GM19043 (cell line): ENCODE measurements at regions not wholly inside any gene's neighbourhood (a gene's known extent, or its start where the extent isn't known, plus 50 kb on each side); places are given as distances from the start of the nearest gene placed in this dataset.

Experiments
- ATAC-seq: cut with Tn5 transposase; IDR thresholded peaks from one replicate; pipeline ENCODE4 v1.9.1; 2021; ENCODE audit warnings: low read depth; ENCODE audit not compliant: unreplicated experiment

DNA sequence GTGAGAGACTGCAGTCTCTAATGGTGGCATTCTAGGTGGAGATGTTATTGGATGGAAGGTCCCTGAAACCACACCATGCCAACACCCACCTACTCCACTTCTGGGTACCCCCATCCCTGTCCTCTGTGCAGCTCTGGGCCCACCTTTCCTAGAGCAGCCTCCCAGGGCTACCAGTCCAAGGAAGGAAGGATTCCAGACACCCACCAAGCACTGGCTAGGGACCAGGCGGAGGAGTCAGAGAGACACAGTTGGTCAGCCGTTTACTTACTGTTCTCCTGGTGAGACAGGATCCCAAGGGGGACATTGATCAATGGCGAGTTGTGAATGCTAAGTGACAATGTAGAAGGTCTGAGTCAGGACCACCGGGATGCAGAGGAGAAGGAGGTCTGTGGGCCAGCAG is 151.6 kb downstream of the TTC32 start:
- no peak for ATAC-seq

DNA sequence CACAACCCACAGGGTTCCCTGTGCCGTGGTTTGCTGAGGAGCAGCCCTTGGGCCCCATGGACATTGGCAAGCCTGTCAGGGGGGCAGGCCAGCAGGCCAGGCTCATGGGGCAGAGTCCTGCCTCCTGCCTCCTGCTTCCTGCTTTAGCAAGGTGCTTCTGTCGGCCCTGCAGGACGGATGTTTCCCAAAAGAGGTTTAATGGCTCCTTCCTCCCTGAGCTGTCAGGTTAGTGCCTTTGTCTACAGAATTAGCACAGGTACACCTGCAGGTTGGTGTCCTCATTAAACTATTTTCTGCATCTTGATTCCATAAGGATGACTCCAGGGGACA is 152.3 kb downstream of the TTC32 start:
- ATAC-seq, result no peak

DNA sequence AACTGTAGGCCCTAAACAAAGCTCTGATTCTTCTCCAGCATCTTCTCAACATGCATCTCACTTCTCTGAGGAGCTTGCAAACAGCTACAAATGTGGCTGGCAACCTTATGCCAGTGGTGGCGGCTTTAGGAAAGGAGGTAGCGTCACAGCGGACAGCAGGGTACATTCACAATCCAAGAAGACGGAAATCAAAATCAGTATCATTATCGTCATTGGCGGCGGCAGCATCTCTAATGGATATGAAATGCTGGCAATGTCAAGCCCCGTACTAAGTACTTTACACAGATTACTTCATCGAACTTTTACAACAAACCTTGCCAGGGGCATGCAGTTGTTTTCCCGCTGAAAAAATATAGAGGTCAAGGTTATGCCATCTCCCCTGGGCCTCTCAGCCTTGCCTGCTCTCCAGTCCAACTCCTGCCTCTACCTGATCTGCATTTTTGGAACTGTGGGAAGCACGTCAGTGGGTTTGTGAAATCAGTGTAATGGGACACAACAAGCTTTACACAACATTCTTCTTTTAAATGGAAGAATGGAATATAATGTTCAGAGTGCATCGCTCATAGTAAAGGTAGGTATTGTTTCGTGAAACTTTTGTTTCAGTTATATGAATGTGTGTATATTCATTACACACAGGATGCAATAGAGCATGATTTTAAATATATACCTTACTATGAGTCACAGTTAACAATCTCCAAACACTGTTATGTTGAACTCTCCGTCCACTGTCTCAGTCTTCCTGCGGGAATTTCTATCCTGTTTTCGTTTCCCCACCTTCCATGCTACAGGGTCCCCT is 152.9 kb downstream of the TTC32 start:
- ATAC-seq, result no peak

DNA sequence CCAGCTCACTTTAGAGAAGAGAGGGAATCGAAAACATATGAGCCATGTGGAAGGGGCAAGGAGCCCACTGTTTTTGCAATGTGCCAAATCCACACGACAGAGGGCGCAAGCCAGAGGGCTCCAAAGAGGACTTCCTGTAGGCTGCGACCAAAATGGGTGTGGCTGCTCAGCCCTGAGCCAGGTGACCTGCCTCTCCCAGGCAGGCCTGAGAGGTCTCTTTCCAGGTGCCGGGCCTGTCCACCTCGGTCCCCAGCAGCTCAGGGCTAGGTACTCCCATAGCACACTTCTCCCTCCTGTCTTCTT is 153.8 kb downstream of the TTC32 start:
- ATAC-seq, result no peak

DNA sequence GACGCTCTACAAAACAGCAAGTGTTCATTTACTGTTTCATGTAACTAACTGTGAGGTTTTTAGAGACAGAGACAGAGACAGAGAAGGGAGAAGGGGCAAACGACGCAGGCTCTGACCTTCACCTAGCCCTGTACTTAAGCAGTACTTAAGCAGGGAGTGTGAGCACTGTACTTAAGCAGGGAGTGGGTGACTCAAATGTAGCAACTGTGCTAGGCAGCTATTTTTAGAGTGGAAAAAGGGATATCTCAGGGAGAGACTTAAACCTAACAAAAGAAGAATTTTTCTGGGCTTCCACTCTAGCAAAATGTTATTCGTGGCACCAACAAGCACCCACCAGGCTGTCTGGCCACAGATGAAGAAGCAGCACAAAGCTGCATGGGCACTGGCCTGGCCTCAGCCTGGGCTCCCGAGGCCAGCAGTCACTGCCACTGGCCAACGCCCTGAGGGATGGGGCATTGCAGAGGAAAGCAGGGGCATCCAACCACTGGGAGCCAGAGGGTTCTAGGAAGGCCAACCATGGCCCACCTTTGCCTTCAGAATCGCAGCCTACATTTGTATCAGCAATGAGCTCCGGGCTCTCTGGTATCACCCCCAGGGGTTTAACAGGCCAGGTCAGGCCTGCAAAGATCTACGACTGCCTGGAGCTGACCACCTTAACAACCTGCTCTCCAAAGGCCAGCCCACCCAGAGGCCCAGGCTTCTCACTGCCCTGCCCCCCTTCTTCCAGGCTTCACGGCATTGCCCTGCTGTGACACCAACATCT is 154.3 kb downstream of the TTC32 start:
- no peak for ATAC-seq

DNA sequence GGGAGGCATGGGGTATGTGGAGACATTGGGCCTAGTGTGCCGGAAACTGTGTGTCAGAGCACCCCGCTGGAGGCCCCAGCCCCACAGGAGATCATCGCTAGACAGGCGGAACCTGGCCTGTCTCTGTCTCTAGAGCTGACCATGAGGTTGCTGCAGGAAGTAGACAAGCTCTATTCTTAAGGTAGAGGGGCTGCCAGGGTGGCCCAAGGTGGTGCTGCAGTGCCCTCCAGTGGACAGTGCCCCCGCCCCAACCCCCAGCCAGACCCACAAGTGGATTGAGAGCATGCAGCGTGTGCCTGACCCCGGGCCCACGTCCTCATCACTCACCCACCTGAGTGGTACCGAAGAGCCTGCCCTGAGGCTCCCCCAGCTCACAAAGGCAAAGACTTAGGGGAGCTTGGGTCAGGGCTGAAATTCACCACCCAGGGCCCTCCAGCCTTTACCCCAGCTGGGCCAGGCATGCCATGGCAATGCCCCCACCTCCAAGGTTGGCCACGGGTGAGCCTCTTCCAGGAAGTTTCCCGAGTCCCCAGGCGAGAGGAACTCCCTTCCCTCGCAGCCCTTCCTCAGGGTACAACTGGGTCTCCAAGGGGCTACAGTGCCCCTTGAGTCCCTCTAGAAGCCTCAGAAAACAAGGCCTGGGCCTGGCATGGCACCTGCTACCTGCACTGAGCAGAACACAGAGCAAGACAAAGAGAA is 155.0 kb downstream of the TTC32 start:
- no peak for ATAC-seq

DNA sequence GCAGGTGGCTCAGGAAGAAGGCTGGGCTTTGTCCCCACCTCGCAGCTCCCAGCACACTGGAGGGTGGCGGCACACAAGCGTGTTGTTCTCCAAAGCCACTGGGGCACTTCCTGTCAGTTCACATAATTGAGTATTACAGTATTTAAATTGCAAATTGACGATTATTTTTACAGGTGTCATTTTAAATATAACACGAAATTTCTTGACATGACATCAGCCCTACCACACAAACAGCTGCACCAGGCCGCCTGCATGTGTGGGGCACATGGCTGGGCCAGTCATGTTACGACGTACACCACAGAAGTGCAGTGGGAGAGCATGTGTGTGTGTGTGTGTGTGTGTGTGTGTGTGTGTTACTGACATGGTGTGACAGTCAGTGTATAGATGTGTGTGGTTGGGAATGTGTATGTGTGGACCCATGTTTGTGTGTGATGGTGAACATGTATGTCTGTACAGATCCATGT is 155.6 kb downstream of the TTC32 start:
- no peak for ATAC-seq

DNA sequence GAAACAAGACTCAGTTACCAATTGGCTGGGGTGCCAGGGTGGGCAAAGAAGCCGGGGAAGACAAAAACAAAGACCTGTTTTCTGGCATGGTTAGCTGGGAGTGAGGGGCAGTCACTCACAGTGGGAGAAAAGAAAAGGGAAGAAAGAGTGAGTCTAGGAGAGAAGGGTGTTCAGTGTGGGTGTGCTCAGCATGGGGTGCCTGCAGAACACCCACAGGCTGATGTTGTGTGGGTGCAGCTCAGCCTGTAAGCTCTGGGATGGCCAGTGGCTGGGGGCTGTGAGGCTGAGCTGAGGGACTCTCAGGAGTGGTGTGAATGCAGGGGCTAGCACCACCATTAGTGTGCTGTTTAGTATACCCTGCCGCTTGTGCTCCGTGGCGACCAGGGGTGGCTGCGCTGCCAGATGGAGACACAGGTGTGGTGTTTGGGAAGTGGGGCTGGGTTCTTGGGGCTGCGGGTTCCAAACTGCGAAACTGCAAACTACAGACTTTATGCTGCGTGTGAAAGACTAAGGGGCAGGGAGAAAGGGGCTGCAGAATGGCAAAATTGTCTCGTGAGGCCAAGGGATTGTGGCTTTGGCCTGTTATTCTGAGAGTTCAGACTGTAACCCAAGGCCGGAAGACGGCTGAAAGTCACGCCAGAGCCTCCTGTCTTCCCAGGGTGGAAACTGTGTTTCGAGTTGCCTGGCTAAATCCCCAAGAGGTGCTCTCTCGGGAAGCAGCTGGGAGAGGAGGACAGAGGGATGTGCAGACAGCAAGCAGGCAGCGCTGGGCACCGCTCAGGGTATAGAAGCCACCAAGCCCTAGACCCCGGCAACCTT is 156.3 kb downstream of the TTC32 start:
- no peak for ATAC-seq

DNA sequence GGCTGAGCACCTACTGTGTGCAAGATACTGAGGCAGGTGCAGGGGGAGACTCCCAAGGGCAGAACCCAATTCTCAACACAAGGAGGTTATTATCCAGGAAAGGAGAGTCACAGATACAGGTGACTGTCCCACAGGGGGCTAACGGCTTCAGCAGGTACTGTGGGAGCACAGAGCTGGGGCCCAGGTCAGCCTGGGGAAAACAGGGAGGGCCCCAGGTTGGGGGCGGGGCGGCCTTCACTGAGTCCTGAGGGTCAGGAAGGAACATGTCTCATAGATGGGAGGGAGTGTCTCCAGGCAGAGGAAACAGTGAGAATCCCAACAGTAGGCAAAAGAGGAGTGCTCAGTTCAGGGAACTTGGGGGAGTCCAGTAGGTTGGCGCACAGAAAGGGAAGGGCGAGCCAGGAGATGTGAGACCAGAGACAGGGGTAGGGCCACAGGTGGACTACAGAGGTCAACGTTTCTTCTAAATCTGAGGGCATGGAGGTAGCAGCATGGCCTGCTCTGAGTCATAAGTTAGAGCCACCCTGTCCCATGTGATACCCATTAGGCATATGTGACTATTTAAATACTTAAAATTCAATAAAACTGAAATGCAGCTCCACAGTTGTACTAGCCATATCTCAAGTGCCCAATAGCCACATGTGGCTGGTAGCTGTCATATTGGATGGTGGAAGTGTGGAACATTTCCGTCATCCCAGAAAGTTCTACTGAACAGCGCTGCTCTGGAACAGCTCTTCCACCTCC is 157.2 kb downstream of the TTC32 start:
- ATAC-seq, result no peak

DNA sequence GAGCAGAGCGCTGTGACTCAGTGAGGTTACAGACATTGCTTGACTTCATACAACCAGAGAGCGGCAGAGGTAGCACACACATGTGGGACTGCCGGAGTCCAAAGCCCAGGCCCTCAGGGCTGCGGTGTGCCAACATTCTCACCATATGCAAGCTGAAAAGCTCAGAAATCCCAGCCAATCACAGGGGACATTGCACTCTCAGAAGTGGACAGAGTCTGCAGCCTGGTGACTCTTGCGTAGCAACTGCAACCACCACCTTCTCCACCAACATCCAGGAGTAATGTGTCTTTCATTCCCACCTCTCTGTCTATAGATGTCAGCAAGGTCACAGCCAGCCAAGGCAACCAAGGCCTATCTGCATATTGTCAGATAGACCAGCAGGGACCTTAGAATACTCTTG is 158.1 kb downstream of the TTC32 start:
- ATAC-seq, result no peak

DNA sequence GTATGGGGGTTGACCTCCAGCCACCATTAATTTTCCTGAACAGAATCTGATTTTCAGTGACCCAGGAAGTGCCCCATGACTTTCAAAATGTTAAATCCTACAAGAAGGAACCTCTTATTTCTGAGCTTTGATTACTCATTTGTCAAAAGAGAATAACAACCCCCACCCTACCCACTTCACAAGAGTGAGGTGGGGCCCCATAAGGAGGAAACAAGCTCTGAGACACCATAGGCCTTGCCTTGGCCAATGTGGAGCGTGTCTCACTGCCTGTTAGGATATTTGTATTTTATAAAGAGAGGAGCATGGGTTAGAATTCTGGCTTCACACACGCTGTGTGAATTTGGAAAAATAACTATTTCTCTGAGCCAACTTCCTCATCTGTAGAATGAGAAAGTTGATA is 158.9 kb downstream of the TTC32 start:
- no peak for ATAC-seq

DNA sequence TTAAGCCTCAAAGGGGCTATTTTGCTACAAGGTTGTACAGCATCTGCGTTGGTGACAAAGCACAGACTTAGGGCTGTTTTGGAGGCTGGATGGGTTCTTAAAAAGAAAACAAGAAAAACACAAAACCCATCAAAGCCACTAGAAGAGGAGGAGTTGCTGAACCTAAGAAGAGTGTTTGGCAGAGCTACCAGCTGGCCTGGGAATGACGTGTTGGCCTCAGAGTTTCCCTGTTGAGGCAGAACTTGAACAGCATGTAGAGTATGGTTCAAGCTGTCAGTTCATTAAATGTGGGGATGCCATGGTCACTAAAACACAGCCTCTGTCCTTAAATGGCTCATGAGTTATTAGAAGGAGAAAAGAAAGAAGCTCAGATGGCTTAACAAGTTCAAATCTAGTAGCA is 162.5 kb downstream of the TTC32 start:
- no peak for ATAC-seq

DNA sequence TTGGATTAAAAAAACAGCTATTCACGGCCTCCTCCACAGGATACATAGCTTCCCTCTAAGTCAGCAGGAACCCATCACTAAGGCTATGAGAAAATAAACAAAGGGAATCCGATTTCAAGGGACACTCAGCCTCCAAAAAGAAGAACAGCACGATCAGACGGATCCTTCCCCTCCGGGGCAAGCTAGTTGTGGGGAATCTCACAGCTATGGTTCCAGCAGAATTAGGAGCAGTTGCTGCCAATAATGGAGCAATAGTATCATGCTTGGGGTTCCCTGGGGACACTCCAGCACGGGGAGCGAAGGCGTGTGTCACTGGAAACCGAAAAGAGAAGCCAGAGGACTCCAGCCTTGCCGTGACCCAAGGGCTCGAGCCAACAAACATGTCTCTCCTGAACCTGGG is 163.1 kb downstream of the TTC32 start:
- ATAC-seq, result no peak

DNA sequence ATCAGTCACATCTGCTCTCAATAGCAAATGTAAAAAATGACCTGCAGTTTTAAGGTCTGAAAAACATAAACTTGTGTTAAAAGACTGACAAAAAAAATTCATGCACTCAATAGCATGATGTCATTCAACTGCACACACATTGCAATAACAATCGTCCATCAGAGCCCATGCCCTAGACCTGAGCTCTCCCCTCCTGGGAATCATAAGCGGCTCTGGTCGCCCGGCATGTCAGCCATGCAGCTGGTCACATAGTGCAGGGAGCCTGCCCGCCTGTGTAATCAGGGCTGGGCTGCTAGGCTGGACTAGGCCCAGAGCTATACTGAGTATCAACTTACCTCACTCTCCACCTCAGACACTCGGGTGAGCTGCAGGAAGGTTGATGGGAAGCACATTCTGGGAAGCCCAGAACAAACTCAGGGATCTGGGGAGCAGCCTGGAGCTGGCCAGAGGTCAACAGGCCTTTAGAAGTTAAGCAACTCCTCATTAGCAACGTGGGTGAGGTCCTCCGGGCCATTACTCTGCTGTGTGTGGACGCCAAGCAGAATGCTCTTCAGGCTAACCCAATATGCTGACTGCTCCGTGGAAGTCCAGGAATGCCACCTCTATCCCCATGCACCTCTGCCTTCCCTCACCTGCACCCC is 165.5 kb downstream of the TTC32 start:
- no peak for ATAC-seq

DNA sequence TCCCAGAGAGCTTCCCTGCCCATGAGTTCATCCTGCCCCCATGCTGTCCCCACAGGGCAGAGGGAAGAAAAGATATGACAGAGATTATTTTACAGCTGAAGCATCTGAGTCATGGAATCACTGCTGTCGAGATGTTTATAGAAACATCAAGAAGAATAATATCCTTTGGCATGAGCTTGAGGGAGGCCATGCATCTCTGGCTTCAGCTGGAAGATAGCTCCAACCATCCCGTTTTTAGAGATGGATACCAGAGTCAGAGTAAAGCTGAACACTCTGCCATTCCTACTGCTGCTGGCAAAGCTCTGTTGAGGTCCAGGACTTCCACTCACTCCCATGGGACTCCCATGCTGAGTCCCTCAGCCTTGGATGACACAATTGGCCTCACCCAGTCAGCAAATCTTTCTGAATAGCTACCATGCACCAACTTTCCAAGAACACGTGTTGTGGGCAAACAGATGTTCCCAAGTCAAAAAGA is 167.8 kb downstream of the TTC32 start:
- no peak for ATAC-seq

DNA sequence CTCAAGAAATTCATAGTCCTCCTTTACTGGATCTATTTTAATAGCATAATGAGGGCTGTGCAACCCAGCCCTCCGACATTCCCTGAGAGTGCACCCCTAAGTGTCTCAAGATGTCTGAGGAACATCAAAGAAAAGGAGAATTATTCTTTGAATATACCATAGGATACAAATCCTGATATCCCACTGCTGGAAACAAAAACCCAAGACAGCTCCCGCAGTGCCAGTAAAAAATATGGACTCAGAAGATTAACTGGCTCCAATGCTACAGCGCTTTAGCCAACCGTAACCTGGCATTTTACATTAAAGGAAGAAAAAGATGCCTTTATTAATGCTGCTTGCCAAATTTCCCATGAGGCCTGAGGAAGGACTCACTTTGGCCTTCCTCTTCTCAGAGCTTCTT is 168.4 kb downstream of the TTC32 start:
- ATAC-seq, result no peak

DNA sequence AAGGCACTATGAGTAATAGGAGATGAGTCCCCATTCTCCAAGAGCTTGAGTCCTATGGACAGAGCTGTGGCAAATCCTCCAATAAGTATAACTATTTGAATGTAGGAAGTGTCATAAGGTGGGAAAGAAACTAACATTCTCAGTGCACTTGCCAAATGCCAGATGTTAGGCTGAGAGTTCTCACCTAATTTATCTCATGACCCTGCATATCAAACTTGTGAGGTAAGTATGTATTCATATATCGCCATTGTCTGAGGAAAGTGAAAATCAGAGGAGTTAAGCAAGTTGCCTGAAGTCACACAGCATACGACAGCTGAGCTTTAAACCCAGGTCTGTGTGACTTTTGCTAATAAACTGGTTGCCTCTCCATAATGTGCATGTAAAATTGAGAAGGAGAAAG is 169.5 kb downstream of the TTC32 start:
- ATAC-seq, result no peak

DNA sequence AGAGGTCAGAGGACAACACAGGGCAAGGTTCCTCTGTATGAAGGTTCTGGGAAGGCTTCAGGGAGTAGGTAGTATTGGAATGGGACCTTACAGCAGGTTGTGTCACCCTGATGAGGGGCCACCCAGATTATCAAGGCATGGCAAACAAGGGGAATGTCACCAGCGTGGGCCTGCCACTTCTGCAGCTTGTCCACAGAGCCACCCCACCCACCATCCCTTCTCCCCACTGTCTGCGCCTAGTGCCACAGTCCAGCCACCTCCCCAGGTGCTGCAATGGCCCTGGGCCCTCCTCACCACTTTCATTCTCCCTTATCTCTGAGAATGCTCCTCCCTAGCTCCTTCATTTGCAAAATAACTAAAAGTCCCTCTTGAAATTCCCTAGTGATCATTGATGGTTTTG is 170.3 kb downstream of the TTC32 start:
- ATAC-seq, result no peak

DNA sequence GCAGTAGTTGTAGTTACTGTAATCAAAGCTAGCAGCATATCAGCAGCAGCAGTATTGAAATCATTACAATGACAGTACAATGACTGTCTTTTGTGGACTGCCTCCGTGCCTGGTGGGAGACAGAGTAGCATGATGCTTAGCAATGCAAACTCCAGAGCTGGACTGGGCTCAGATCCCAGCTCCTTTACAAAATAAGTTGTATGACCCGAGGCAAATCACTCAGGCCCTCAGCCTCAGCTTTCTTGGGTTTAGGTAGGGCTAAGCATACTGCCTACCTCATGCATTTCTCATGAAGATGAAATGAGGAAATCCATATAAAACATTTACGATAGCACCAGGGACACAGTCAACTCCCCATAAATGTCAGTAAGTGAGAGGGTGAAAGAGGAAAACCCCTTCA is 170.7 kb downstream of the TTC32 start:
- no peak for ATAC-seq

DNA sequence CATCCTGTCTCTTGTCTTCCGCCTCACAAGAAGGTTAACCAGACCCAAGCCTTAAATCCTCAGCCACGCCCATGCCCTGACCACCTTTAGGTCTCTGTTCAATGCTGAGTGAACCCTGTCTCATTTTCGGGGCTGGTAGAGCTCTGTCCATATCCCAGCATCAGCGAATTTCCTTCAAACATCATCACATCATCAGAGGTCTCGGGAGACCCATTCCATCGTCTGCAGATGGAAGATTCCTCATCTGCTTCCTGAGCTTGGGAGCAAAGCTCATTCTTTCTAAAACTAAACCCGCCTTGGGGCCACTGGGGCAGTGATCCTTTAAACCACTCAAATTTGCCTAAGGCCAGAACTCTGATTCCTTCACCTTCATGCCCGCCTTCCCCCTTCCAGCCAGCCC is 173.7 kb downstream of the TTC32 start:
- ATAC-seq, result no peak
